Kidney (tissue), 13 donors: ENCODE measurements at regions not wholly inside any gene's neighbourhood (a gene's known extent, or its start where the extent isn't known, plus 50 kb on each side); places are given as distances from the start of the nearest gene placed in this dataset.

Experiments used
- DNase-seq, 5 donors: peaks; one replicate each; pipeline ENCODE4 v3.0.0-alpha.2; 2013 to 2020
- FAIRE-seq: peaks from 2 replicates; lab custom pipeline; 2012; peaks lifted over from hg19 to GRCh38; lab: Jason Lieb, UNC
- H3K27ac ChIP-seq, 2 donors: one replicate each; pipeline ENCODE4 v1.7.0; 2013; ENCODE audit warnings: low read depth in 2 of 2, low read length in 2 of 2, inconsistent platforms in 1 of 2
- H3K27me3 ChIP-seq: one replicate; pipeline ENCODE4 v1.7.1; 2013; ENCODE audit warnings: low read length, inconsistent platforms; ENCODE audit not compliant: control insufficient read depth, insufficient read depth
- H3K36me3 ChIP-seq, 3 donors: one replicate each; pipeline versions ENCODE4 v1.7.0 to v1.7.1; 2013; ENCODE audit warnings: low read length in 3 of 3, control low read depth in 1 of 3, inconsistent platforms in 1 of 3; ENCODE audit not compliant: insufficient read depth in 3 of 3, control insufficient read depth in 2 of 3
- H3K4me1 ChIP-seq, 3 donors: one replicate each; pipeline versions ENCODE4 v1.7.0 to v1.7.1; 2013; ENCODE audit warnings: low read length in 3 of 3, inconsistent platforms in 1 of 3, low read depth in 1 of 3; ENCODE audit not compliant: control insufficient read depth in 2 of 3, insufficient read depth in 2 of 3
- H3K4me3 ChIP-seq, 3 donors: one replicate each; pipeline versions ENCODE4 v1.7.0 to v1.8.1; 2013; ENCODE audit warnings: low read length in 3 of 3, control low read depth in 1 of 3, inconsistent platforms in 1 of 3
- H3K9ac ChIP-seq, 3 donors: one replicate each; pipeline versions ENCODE4 v1.7.0 to v1.7.1; 2013; ENCODE audit warnings: low read length in 3 of 3, control low read depth in 1 of 3, inconsistent platforms in 1 of 3
- H3K9me3 ChIP-seq, 3 donors: one replicate each; pipeline versions ENCODE4 v1.7.0 to v1.7.1; 2013; ENCODE audit warnings: low read length in 3 of 3, control low read depth in 1 of 3, inconsistent platforms in 1 of 3; ENCODE audit not compliant: control insufficient read depth in 2 of 3, insufficient read depth in 1 of 3
- CTCF ChIP-seq: IDR thresholded peaks from 3 replicates; pipeline ENCODE4 v1.5.1; 2012; ENCODE audit warnings: mild to moderate bottlenecking, moderate library complexity, borderline replicate concordance; ENCODE audit not compliant: insufficient read depth; ENCODE audit errors: extremely low read depth
- intact Hi-C: fragments of 100-400 bp; cut with DNase I; formaldehyde crosslinking; loops from one replicate; pipeline ENCODE4 v1.11.1; 2022
- donor health status: control.
- donor health status: control.
- donor health status: control.
- donor health status: control.
- donor health status: control.
- donor health status: DM: yes; HTN: yes; CAD: no.
- donor health status: Normal renal cell carcinoma (clear cell type).

GRCh38 chr14:61870163-61870562 is 107.9 kb downstream of the SNAPC1 start:
- Histone ChIP-seq H3K4me1 (no peaks in the 10 kb centered on the region), H3K36me3 (no peaks in the 10 kb centered on the region), H3K4me3 (no peak overlapping the region), H3K27ac (no peak overlapping the region), H3K27me3 (no peaks in the 10 kb centered on the region), H3K9ac (no peak overlapping the region), H3K9me3 (peaks cover 0 to 5% (median 4%) of the 10 kb centered on the region in 3 donors)
- DNase-seq (no peak), FAIRE-seq (no peak)
- intact Hi-C loops: no loop called here
- no peak for TF ChIP-seq CTCF

- intact Hi-C loops: no loop called here
- FAIRE-seq (no peak), DNase-seq (no peak)
- Histone ChIP-seq H3K9ac (no peak overlapping the region), H3K4me3 (no peak overlapping the region), H3K27ac (no peak overlapping the region), H3K27me3 (no peaks in the 10 kb centered on the region), H3K9me3 (peaks cover 0 to 5% (median 4%) of the 10 kb centered on the region in 3 donors), H3K36me3 (no peaks in the 10 kb centered on the region), H3K4me1 (no peaks in the 10 kb centered on the region)
- no peak for TF ChIP-seq CTCF
These were observed 110.2 kb downstream of the SNAPC1 start for GRCh38 chr14:61872452-61872851.

GRCh38 chr14:61875483-61875882 is 113.3 kb downstream of the SNAPC1 start:
- H3K27ac ChIP-seq: no peak overlapping the region
- H3K4me3 ChIP-seq: no peak overlapping the region
- no peak overlapping the region for H3K9ac ChIP-seq
- no peaks in the 10 kb centered on the region for H3K36me3 ChIP-seq
- peaks cover 0 to 2% (median 2%) of the 10 kb centered on the region in 3 donors for H3K9me3 ChIP-seq
- no peak for TF ChIP-seq CTCF
- intact Hi-C loops: no loop called here
- FAIRE-seq (no peak), DNase-seq (no peak)
- H3K27me3 ChIP-seq: no peaks in the 10 kb centered on the region
- H3K4me1 ChIP-seq: no peaks in the 10 kb centered on the region
